ENCODE measurements at regions not wholly inside any gene's neighbourhood (a gene's known extent, or its start where the extent isn't known, plus 50 kb on each side); places are given as distances from the start of the nearest gene placed in this dataset.

- DNase-seq, result peak; percentile 15
These were observed 543.0 kb downstream of the SPRY1 start for GRCh38 chr4:123939621-123940020.

DNA sequence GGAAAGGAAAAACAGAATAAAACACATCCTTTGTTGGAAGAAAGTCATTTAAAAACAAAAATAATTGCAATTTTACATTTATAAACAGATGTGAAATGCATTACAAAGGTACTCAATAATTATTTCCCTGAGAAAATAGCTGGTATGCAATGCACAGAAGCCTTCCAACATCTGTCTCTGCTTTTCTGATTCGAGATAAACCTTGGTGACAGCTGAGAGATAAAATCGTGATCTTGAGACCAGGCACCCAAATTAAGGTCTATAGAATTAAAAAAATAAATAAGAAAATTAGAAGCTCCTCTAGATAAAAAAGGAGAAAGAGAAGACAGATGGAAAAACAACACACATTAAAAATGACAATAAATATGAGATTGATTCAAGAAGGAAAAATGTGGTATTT lies 544.0 kb downstream of the SPRY1 start:
- no peak for DNase-seq

GRCh38 chr4:123941306-123941705 lies 544.7 kb downstream of the SPRY1 start:
- no peak for DNase-seq

DNA sequence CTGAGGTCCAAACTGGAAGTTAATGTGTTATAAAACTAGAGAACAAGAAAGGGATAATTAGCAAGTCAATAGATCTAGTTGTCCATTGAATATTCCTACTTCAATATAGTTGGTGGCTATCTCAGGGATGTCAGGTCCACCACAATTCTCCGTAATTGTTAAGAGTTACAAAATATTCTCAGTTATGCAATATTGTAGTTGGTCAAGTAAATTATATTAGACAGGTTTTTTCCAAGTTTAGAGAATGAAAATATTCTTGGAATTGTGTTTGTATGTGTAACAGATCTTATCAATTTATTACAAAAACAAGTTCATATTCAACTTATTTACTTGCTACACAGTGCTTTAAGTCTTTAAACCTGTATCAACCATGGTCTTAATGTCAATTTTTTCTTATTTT lies 547.4 kb downstream of the SPRY1 start:
- no peak for DNase-seq

DNA sequence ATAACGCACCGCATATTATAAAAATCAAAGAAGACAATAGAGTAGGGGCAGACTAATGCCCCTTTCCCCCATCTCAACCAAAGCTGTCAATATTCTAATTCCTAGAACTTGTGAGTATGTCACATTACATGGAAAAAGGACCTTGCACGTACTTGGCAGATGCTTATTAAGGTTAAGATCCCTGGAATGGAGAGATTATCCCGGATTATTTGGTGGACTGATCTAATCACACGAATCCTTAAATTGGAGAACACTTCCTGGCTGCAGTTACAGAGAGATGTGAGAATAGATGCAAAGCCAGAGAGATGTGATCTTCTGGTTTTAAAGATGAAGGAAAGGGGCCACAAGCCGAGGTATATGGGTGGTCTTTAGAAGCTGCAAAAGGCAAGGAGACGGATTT lies 548.7 kb downstream of the SPRY1 start:
- DNase-seq, result no peak

- DNase-seq, result peak; percentile 59
These were observed 553.9 kb downstream of the SPRY1 start for GRCh38 chr4:123950530-123950929.

GRCh38 chr4:123952530-123953274 lies 556.1 kb downstream of the SPRY1 start:
- DNase-seq, result no peak

GRCh38 chr4:123953566-123953965 lies 557.0 kb downstream of the SPRY1 start:
- DNase-seq, result no peak

DNA sequence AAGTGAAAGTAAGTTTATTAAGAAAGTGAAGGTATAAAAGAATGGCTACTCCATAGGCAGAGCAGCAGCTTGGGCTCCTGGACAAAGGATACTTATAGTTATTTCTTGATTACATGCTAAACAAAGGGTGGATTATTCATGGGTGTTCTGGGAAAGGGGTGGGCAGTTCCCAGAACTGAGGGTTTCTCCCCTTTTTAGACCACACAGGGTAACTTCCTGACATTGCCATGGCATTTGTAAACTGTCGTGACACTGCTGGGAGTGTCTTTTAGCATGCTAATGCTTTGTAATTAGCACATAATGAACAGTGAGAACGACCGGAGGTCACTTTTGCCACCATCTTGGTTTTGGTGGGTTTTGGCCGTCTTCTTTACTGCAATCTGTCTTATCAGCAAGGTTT lies 557.6 kb downstream of the SPRY1 start:
- no peak for DNase-seq

DNA sequence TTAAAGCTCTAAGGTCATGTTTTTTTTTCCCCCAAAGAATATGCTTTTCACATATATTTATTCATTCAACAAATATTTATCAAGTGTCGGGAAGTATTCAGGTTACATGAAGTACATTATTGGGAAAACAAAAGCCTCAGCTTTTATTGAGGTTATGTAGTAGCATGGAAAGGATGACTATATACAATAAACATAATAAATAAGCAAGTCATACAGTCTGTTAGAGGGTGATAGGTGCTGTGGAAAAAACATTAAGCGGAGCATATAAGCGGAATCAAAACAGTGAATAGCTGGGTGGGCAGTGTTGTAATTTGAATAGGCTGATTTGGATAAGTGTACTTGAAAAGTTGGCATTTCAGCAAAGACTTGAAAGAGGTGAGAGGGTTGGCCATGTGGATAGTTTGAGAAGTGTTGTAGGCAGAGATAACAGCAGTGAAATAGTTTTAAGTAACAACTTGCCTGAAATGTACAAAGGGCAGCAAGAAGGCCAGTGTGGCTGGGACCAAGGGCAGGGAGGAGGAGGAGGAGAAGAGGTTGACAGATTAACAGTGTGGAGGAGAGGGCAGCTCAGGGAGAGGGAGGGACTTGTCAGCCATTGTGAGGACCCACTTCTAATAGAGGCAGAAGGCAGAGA lies 558.7 kb downstream of the SPRY1 start:
- no peak for DNase-seq

DNA sequence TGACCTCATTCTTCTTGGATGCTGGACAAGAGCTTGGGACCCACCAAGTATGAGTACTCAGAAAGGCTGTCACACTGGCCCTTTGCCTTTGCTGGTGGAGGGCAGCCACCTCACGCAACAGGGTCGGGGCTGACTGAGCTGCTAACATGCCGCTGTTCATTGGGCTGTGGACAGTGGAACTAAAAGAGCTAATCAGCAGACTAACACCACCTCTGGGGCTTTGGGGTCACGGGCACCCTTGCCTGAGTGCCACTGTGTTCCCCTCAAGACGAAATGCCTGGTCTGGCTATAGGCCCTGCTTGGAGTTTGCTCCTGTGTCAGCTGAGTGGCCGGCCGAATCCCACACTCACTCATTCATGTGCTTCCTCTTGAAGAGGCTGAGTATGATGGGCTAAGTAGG lies 559.6 kb downstream of the SPRY1 start:
- no peak for DNase-seq

GRCh38 chr4:123966990-123967769 lies 570.6 kb downstream of the SPRY1 start:
- no peak for DNase-seq

DNA sequence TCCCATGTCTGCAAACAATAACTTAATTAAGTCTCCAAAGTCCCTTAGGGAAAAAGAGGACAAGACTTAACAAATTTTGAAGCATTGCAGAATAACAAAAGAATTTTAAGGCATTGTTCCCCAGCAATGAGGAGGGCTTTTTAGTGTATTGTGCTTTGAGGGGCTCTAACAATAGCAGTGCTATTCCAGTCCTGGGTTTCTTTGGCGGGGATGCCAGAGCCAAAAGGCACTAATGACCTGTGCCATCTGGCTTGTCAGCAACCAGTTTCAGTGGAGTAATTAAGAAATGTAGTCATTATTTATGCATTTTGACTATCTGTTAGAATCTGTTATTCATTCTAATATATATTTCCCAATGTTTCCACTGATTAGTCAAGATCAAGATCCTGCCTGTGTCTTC lies 575.4 kb downstream of the SPRY1 start:
- DNase-seq, result no peak

- no peak for DNase-seq
These were observed 578.0 kb downstream of the SPRY1 start for GRCh38 chr4:123974386-123975149.

- DNase-seq, result no peak
These were observed 579.7 kb downstream of the SPRY1 start for GRCh38 chr4:123976285-123976684.

GRCh38 chr4:123976819-123977218 lies 580.2 kb downstream of the SPRY1 start:
- no peak for DNase-seq

DNA sequence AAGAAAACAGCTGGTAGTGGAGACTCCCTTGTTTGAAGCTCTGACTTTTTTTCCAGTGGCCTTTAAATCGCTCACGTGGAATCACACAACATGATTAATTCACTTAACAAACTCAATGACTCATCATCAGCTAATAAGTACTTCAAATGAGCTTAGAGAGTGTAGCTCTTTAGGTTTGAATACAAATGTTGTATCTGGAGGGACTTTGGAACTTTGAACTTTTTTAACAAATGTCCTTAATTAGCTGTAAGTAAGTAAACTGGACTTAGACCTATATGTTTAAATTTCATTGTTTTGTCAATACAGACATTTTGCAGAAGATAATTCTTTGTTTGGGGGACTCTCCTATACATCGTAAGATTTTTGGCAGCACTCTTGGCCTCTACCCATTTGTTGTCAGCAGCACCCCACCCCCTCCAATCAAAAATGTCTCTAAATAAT lies 581.1 kb downstream of the SPRY1 start:
- DNase-seq, result no peak

GRCh38 chr4:123978637-123979036 lies 582.0 kb downstream of the SPRY1 start:
- no peak for DNase-seq

- DNase-seq, result no peak
These were observed 584.2 kb downstream of the SPRY1 start for GRCh38 chr4:123980736-123981300.

DNA sequence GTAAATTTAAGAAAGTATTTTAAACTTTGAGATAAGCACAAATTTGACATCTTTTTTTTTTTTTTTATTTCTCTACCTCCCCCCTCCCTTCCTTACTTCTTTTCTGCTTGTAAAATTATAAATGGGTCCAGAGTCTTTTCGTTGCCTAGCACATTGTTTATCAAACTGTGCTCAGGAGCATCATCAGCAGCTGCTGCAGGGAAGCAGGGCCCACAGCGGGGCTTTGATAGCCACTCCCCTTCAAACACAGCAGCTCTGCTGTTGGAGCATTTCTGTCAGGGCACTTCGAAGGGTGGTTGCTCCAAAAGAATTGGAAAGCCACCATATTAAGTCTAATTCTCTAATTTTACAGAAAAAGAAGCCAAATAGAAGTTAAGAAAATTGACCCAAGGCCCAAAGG lies 588.3 kb downstream of the SPRY1 start:
- DNase-seq, result no peak

DNA sequence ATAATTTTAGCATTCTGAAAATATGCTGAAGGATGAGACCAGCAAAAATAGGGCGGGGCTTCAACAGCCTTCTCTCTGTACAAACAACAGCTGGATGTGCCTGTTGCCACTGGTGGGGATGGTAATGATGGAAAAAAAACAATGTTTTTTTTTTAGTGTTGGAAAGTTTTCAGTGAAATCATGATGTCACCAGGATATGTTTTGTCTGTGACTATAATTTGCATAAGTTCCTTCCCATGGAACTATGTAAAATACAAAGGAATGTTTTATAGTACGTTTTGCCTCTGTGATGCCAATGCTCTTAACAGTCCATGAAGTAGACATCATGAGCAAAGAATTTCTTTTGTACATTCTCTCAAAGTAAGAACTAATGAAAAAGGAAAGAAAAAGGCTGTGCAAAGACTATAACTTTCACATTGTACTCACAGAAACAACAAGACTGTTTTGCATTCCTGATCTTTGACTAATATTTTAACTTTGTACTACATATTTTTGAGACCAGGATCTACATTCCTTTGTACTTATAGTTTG lies 589.7 kb downstream of the SPRY1 start:
- DNase-seq, result peak; percentile 56

GRCh38 chr4:123987408-123987807 lies 590.8 kb downstream of the SPRY1 start:
- no peak for DNase-seq
